Liver (tissue), 8 donors: ENCODE measurements at regions not wholly inside any gene's neighbourhood (a gene's known extent, or its start where the extent isn't known, plus 50 kb on each side); places are given as distances from the start of the nearest gene placed in this dataset.

ENCODE experiments used
- DNase-seq: peaks from one replicate; pipeline ENCODE4 v3.0.0-alpha.2; 2017; ENCODE audit warnings: low spot score
- H3K27ac ChIP-seq, 2 donors: one replicate each; pipeline ENCODE4 v1.7.0; 2013; ENCODE audit warnings: inconsistent platforms in 2 of 2, low read length in 2 of 2, control low read depth in 1 of 2, low read depth in 1 of 2, mild to moderate bottlenecking in 1 of 2
- H3K27me3 ChIP-seq, 4 donors: one replicate each; pipeline versions ENCODE4 v1.6.1 to v1.7.0; 2013; ENCODE audit warnings: low read length in 3 of 4, inconsistent platforms in 1 of 4, mild to moderate bottlenecking in 1 of 4, moderate library complexity in 1 of 4; ENCODE audit not compliant: control insufficient read depth in 4 of 4, insufficient read depth in 4 of 4
- H3K36me3 ChIP-seq, 4 donors: one replicate each; pipeline versions ENCODE4 v1.6.1 to v1.7.0; 2013; ENCODE audit warnings: low read length in 3 of 4, mild to moderate bottlenecking in 3 of 4, low read depth in 1 of 4, moderate library complexity in 1 of 4; ENCODE audit not compliant: control insufficient read depth in 4 of 4, insufficient read depth in 3 of 4
- H3K4me1 ChIP-seq, 4 donors: one replicate each; pipeline versions ENCODE4 v1.6.1 to v1.7.0; 2013; ENCODE audit warnings: low read length in 3 of 4, mild to moderate bottlenecking in 3 of 4, moderate library complexity in 1 of 4; ENCODE audit not compliant: control insufficient read depth in 4 of 4, insufficient read depth in 4 of 4
- H3K4me3 ChIP-seq, 3 donors: one replicate each; pipeline versions ENCODE4 v1.6.1 to v1.7.0; 2013; ENCODE audit warnings: low read length in 3 of 3, control low read depth in 1 of 3, low read depth in 1 of 3, mild to moderate bottlenecking in 1 of 3
- H3K9ac ChIP-seq, 2 donors: one replicate each; pipeline ENCODE4 v1.7.0; 2013; ENCODE audit warnings: low read length in 2 of 2, mild to moderate bottlenecking in 2 of 2, moderate library complexity in 2 of 2, control low read depth in 1 of 2, low read depth in 1 of 2
- H3K9me3 ChIP-seq, 4 donors: one replicate each; pipeline versions ENCODE4 v1.6.1 to v1.7.0; 2013; ENCODE audit warnings: low read length in 3 of 4; ENCODE audit not compliant: control insufficient read depth in 4 of 4
- ATF3 ChIP-seq: IDR thresholded peaks from 2 replicates; pipeline ENCODE4 v1.6.1; 2016; ENCODE audit warnings: antibody characterized with exemption
- CTCF ChIP-seq: fragments of 150-350 bp; IDR thresholded peaks from 2 replicates; pipeline ENCODE4 v1.5.1; 2017; ENCODE audit warnings: improper control_type of control experiment, low read depth, low read length; ENCODE audit not compliant: missing input control
- EGR1 ChIP-seq, 2 donors: IDR thresholded peaks; 2 replicates each; pipeline ENCODE4 v1.6.1; 2016 to 2018; ENCODE audit warnings: antibody characterized with exemption in 2 of 2, low read depth in 2 of 2
- FOXA1 ChIP-seq: IDR thresholded peaks from 2 replicates; pipeline ENCODE4 v1.6.1; 2016; ENCODE audit warnings: antibody characterized with exemption
- HNF4A ChIP-seq, 2 donors: conservative IDR thresholded peaks; 2 replicates each; pipeline ENCODE4 v1.6.1; 2016; ENCODE audit warnings: antibody characterized with exemption in 2 of 2, mild to moderate bottlenecking in 2 of 2
- HNF4G ChIP-seq: IDR thresholded peaks from 2 replicates; pipeline ENCODE4 v1.6.1; 2016; ENCODE audit warnings: antibody characterized with exemption
- JUND ChIP-seq, 2 donors: IDR thresholded peaks; 2 replicates each; pipeline ENCODE4 v1.6.1; 2016; ENCODE audit warnings: antibody characterized with exemption in 2 of 2
- MAX ChIP-seq: IDR thresholded peaks from 2 replicates; pipeline ENCODE4 v1.6.1; 2016; ENCODE audit warnings: antibody characterized with exemption
- NR2F2 ChIP-seq: IDR thresholded peaks from 2 replicates; pipeline ENCODE4 v1.6.1; 2016; ENCODE audit warnings: antibody characterized with exemption
- RAD21 ChIP-seq, 2 donors: IDR thresholded peaks; 2 replicates each; pipeline ENCODE4 v1.6.1; 2016; ENCODE audit warnings: antibody characterized with exemption in 2 of 2, mild to moderate bottlenecking in 2 of 2
- REST ChIP-seq: IDR thresholded peaks from 2 replicates; pipeline ENCODE4 v1.6.1; 2016; ENCODE audit warnings: antibody characterized with exemption, mild to moderate bottlenecking
- RXRA ChIP-seq, 2 donors: IDR thresholded peaks; 2 replicates each; pipeline ENCODE4 v1.6.1; 2017 to 2018; ENCODE audit warnings: antibody characterized with exemption in 2 of 2, mild to moderate bottlenecking in 1 of 2
- SP1 ChIP-seq: IDR thresholded peaks from 2 replicates; pipeline ENCODE4 v1.6.1; 2018; ENCODE audit warnings: antibody characterized with exemption, mild to moderate bottlenecking
- TAF1 ChIP-seq: conservative IDR thresholded peaks from 2 replicates; pipeline ENCODE4 v1.6.1; 2016; ENCODE audit warnings: antibody characterized with exemption, mild to moderate bottlenecking
- WGBS: extraction: QIAGEN DNeasy Blood & Tissue Kit; methylation state at CpG from one replicate; pipeline ENCODE4 v1.1.7; 2013; 5-methylcytosine and 5-hydroxymethylcytosine counted together
- donor health status: healthy.
- donor health status: healthy.
- donor health status: healthy.
- donor health status: healthy.
- donor health status: healthy.

GRCh38 chr3:5437296-5437782 is 249.8 kb downstream of the EDEM1 start:
- Histone ChIP-seq H3K9me3 (no peaks in the 10 kb centered on the region), H3K9ac (no peak overlapping the region), H3K36me3 (no peaks in the 10 kb centered on the region), H3K27ac (no peak overlapping the region), H3K4me1 (no peaks in the 10 kb centered on the region), H3K4me3 (no peak overlapping the region), H3K27me3 (no peaks in the 10 kb centered on the region)
- TF ChIP-seq FOXA1 (no peak), HNF4A (conservative IDR thresholded peaks at IDR 0.05) (no peak), TAF1 (no peak), NR2F2 (no peak), REST (no peak), HNF4G (no peak), CTCF (no peak), RAD21 (IDR thresholded peaks at IDR 0.05) (no peak)
- WGBS, result 77% methylated on average over 5 of the region's 5 CpGs
- DNase-seq, result no peak

- no peak for DNase-seq
- Histone ChIP-seq H3K4me3 (no peak overlapping the region), H3K27ac (no peak overlapping the region), H3K4me1 (no peaks in the 10 kb centered on the region), H3K27me3 (no peaks in the 10 kb centered on the region), H3K9ac (no peak overlapping the region), H3K36me3 (no peaks in the 10 kb centered on the region), H3K9me3 (no peaks in the 10 kb centered on the region)
- WGBS, result 44% methylated on average over 3 of the region's 3 CpGs
- TF ChIP-seq EGR1 (IDR thresholded peaks at IDR 0.05; ENCODE audit: low read depth in 2 of 2) (no peak), HNF4A (conservative IDR thresholded peaks at IDR 0.05) (no peak), FOXA1 (no peak), MAX (no peak), JUND (IDR thresholded peaks at IDR 0.05) (no peak)
These were observed 250.3 kb downstream of the EDEM1 start for GRCh38 chr3:5437783-5438323.

- no peaks in the 10 kb centered on the region for H3K27me3 ChIP-seq
- no peak for DNase-seq
- no peak for TF ChIP-seq TAF1
- TF ChIP-seq RXRA (IDR thresholded peaks at IDR 0.05), result no peak
- no peak for TF ChIP-seq NR2F2
- TF ChIP-seq HNF4A (conservative IDR thresholded peaks at IDR 0.05), result no peak
- no peak for TF ChIP-seq ATF3
- TF ChIP-seq JUND (IDR thresholded peaks at IDR 0.05), result no peak
- no peak for TF ChIP-seq FOXA1
- TF ChIP-seq EGR1 (IDR thresholded peaks at IDR 0.05; ENCODE audit: low read depth in 2 of 2), result no peak
- no peak for TF ChIP-seq SP1
- no peak overlapping the region for H3K4me3 ChIP-seq
- H3K27ac ChIP-seq, result no peak overlapping the region
- no peaks in the 10 kb centered on the region for H3K36me3 ChIP-seq
- H3K4me1 ChIP-seq, result no peaks in the 10 kb centered on the region
- H3K9me3 ChIP-seq, result peaks cover 0 to 2% (median 0%) of the 10 kb centered on the region in 4 donors
- no peak overlapping the region for H3K9ac ChIP-seq
- 83% methylated on average over 1 of the region's 1 CpG for WGBS
These were observed 253.9 kb downstream of the EDEM1 start for GRCh38 chr3:5441401-5441800.
